WTC11 (cell line): ENCODE measurements at regions not wholly inside any gene's neighbourhood (a gene's known extent, or its start where the extent isn't known, plus 50 kb on each side); places are given as distances from the start of the nearest gene placed in this dataset.

Experiments
- ATAC-seq: fragments of 200-7000 bp; cut with Tn5 transposase; 2 replicates; pipeline ENCODE4 v1.10.0; 2021; ENCODE audit warnings: mild to moderate bottlenecking, moderate library complexity
- CTCF ChIA-PET: fragments of 300-600 bp; sonication (Branson Sonifier 250); formaldehyde crosslinking; loops from one replicate; lab custom pipeline; 2021; ENCODE audit warnings: antibody characterized with exemption; lab: Charles Lee
- POLR2A ChIA-PET: fragments of 350-600 bp; sonication (Branson Sonifier 250); formaldehyde crosslinking; loops from one replicate; lab custom pipeline; 2021; ENCODE audit warnings: antibody characterized with exemption; lab: Charles Lee
- DNase-seq: peaks from one replicate; pipeline ENCODE4 v3.0.0; 2021; ENCODE audit warnings: low spot score
- H3K27ac Mint-ChIP-seq: 2 replicates; pipeline ENCODE4 v1.8.0; 2021; ENCODE audit warnings: mixed read lengths
- H3K27me3 Mint-ChIP-seq: 2 replicates; pipeline ENCODE4 v1.8.0; 2021; ENCODE audit warnings: low read depth, mild to moderate bottlenecking, moderate library complexity, mixed read lengths
- H3K36me3 Mint-ChIP-seq: 2 replicates; pipeline ENCODE4 v1.8.0; 2021; ENCODE audit warnings: mixed read lengths
- H3K4me1 Mint-ChIP-seq: 2 replicates; pipeline ENCODE4 v1.8.0; 2022; ENCODE audit warnings: mixed read lengths
- H3K4me3 Mint-ChIP-seq: 2 replicates; pipeline ENCODE4 v1.8.0; 2021; ENCODE audit warnings: mild to moderate bottlenecking, moderate library complexity, mixed read lengths
- H3K9me3 Mint-ChIP-seq: 2 replicates; pipeline ENCODE4 v1.8.0; 2021; ENCODE audit warnings: mixed read lengths
- ATF3 ChIP-seq: sonication (generic); formaldehyde crosslinking; conservative IDR thresholded peaks from 2 replicates; pipeline ENCODE4 v1.8.1; 2022; ENCODE audit warnings: mild to moderate bottlenecking, missing genetic modification reagents
- CDX4 ChIP-seq: fragments of 250-450 bp; sonication (Bioruptor Pico); IDR thresholded peaks from 2 replicates; pipeline ENCODE4 v1.9.0; 2021; ENCODE audit warnings: moderate library complexity, mild to moderate bottlenecking, inconsistent platforms, borderline replicate concordance
- GRHL2 ChIP-seq: fragments of 250-450 bp; sonication (Bioruptor Pico); IDR thresholded peaks from 2 replicates; pipeline ENCODE4 v1.8.0; 2022; ENCODE audit warnings: mild to moderate bottlenecking, moderate library complexity; ENCODE audit not compliant: insufficient replicate concordance, severe bottlenecking
- IRF1 ChIP-seq: sonication (generic); formaldehyde crosslinking; IDR thresholded peaks from 2 replicates; pipeline ENCODE4 v1.8.0; 2023; ENCODE audit warnings: missing genetic modification reagents
- MXD4 ChIP-seq: fragments of 250-450 bp; sonication (Bioruptor Pico); IDR thresholded peaks from 2 replicates; pipeline ENCODE4 v1.8.0; 2021; ENCODE audit warnings: mild to moderate bottlenecking, moderate library complexity, borderline replicate concordance
- NR3C1 ChIP-seq: sonication (generic); formaldehyde crosslinking; conservative IDR thresholded peaks from 2 replicates; pipeline ENCODE4 v1.8.1; 2023; ENCODE audit warnings: low read depth, mild to moderate bottlenecking, missing genetic modification reagents
- PRDM15 ChIP-seq: sonication (generic); formaldehyde crosslinking; IDR thresholded peaks from 2 replicates; pipeline ENCODE4 v1.8.0; 2022; ENCODE audit warnings: missing genetic modification reagents
- PREB ChIP-seq: sonication (generic); formaldehyde crosslinking; IDR thresholded peaks from 2 replicates; pipeline ENCODE4 v1.8.1; 2022; ENCODE audit warnings: mild to moderate bottlenecking, missing genetic modification reagents, moderate library complexity, borderline replicate concordance
- STAT6 ChIP-seq: sonication (generic); formaldehyde crosslinking; conservative IDR thresholded peaks from 2 replicates; pipeline ENCODE4 v1.8.1; 2023; ENCODE audit warnings: mild to moderate bottlenecking, low read depth, missing genetic modification reagents, moderate library complexity
- TCF7 ChIP-seq: sonication (generic); formaldehyde crosslinking; IDR thresholded peaks from 2 replicates; pipeline ENCODE4 v1.8.0; 2022; ENCODE audit warnings: mild to moderate bottlenecking, low read depth, missing genetic modification reagents, moderate library complexity
- ZNF263 ChIP-seq: sonication (generic); formaldehyde crosslinking; IDR thresholded peaks from 2 replicates; pipeline ENCODE4 v1.8.1; 2022; ENCODE audit warnings: low read depth, mild to moderate bottlenecking, moderate library complexity, missing genetic modification reagents
- ZNF281 ChIP-seq: sonication (generic); formaldehyde crosslinking; IDR thresholded peaks from 2 replicates; pipeline ENCODE4 v1.8.0; 2023; ENCODE audit warnings: mild to moderate bottlenecking, missing genetic modification reagents
- ZNF317 ChIP-seq: sonication (generic); formaldehyde crosslinking; IDR thresholded peaks from 2 replicates; pipeline ENCODE4 v1.8.1; 2023; ENCODE audit warnings: low read depth, mild to moderate bottlenecking, moderate library complexity, missing genetic modification reagents, borderline replicate concordance
- ZNF416 ChIP-seq: fragments of 250-450 bp; sonication (Bioruptor Pico); IDR thresholded peaks from 2 replicates; pipeline ENCODE4 v1.9.0; 2021; ENCODE audit warnings: mild to moderate bottlenecking, inconsistent platforms
- ZNF671 ChIP-seq: fragments of 250-450 bp; sonication (Bioruptor Pico); IDR thresholded peaks from 2 replicates; pipeline ENCODE4 v1.8.0; 2021; ENCODE audit warnings: mild to moderate bottlenecking
- ZSCAN18 ChIP-seq: fragments of 250-450 bp; sonication (Bioruptor Pico); IDR thresholded peaks from 2 replicates; pipeline ENCODE4 v2.1.2; 2022; ENCODE audit warnings: mild to moderate bottlenecking, moderate library complexity

- Mint-ChIP-seq H3K4me1 (peaks cover 21% of the 10 kb centered on the region), H3K27me3 (no peaks in the 10 kb centered on the region), H3K27ac (no peak overlapping the region), H3K4me3 (no peak overlapping the region), H3K9me3 (no peaks in the 10 kb centered on the region), H3K36me3 (peaks cover 3% of the 10 kb centered on the region; the same call in 1 of the 2 replicates)
- CTCF ChIA-PET, result interaction anchor here (0.9 kb wide), 1 partner anchor 63 kb away, joined by 3 read pairs; no protein-coding TSS in a partner anchor
- no peak for ATAC-seq
- POLR2A ChIA-PET, result no interaction called here
- TF ChIP-seq ZSCAN18 (no peak), NR3C1 (CRISPR knock-in tag) (no peak), PREB (no peak), TCF7 (CRISPR knock-in tag) (no peak), ZNF671 (no peak), ZNF281 (CRISPR knock-in tag) (no peak), ZNF317 (no peak), ATF3 (CRISPR knock-in tag) (no peak), IRF1 (CRISPR knock-in tag) (no peak), ZNF416 (no peak), GRHL2 (CRISPR knock-in tag) (no peak), CDX4 (CRISPR knock-in tag) (no peak), PRDM15 (no peak), ZNF263 (no peak), MXD4 (CRISPR knock-in tag) (no peak), STAT6 (CRISPR knock-in tag) (no peak)
- DNase-seq, result no peak
Observed at GRCh38 chr22:25383892-25384291, 164.5 kb downstream of the CRYBB2 start.
